ENCODE measurements at regions not wholly inside any gene's neighbourhood (a gene's known extent, or its start where the extent isn't known, plus 50 kb on each side); places are given as distances from the start of the nearest gene placed in this dataset.
"Not testable (repeated sequence)": the region's sequence is repeated elsewhere in the genome, so short reads cannot be mapped to it uniquely, and the experiment has no call there.

DNA sequence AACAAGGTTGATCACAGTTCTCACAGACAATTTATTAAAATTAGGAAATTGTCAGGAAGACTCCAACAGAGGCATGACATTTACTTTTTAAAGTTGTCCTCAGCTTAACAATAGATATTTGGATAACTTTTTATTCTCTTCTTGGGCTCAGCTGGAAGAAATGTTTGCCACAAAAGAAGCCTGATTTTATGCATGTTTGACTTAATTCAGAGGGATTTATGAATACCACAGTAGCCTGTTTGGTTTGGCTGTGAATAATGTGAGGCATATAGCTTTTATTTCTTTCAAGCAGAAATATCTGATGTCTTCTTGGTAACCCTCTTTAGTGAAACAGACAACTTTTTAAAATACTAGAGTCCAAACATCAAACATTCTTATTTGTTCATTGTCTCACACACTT is 1464.5 kb upstream of the SLC10A2 start:
- DNase-seq (ENCODE audit: low read depth), result no peak

DNA sequence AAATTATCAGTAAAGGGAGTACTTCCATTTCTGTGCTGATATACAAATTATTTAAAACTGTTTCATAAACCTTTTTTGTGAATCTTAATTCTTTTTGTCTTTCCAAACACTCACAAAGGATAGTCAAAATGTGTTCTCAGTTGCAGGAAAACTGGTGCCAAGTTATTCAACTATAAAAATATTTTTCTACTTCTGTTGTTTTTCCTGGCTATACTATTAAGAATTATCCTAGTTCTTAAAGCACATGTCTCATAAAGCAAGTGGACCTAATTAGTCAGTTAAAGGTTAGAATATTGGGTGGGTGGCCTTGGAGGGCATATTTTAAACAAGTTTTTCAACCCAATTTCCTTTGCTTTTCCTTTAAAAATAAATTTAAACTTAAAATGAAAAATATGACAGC is 1460.3 kb upstream of the SLC10A2 start:
- DNase-seq (ENCODE audit: low read depth), result no peak

DNA sequence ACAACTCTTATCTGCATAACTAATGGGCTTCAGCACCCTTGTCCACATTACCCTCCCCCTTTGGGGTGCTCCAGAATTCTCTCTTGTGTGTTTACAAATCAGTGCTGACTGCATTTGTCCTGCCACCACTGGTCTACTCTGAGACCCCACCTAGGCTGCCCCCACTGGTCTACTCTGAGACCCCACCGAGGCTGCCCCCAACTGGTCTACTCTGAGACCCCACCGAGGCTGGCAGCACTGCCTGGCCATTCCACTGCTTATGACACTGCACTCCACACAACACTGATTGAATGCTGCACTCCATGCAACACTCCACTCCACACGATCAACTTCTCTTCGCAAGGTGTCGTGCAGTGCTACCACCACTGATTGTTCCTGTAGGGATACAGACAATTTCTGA is 1459.2 kb upstream of the SLC10A2 start:
- no peak for DNase-seq (ENCODE audit: low read depth)

- no peak for DNase-seq (ENCODE audit: low read depth)
These were observed 1456.2 kb upstream of the SLC10A2 start for GRCh38 chr13:104522235-104523072.

DNA sequence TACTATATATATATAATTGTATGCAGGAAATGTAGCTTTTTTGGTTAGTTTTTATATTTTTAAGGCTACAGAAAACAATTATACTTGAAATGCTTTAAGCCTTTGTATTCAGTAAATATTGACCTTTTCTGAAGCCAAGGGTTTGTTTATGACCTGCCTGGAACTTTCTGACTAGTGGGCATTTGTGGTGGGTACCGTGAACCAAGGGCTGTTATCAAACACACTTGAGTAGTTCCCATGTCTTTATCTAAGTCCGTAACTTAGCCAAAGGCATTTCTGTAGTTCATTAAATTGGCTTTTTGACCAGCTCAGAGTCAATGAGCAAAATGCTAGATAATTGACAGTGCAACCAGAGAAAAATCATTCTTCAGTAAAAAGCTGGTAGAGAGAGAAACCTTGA is 1444.2 kb upstream of the SLC10A2 start:
- DNase-seq (ENCODE audit: low read depth), result no peak

GRCh38 chr13:104493502-104493901 is 1427.3 kb upstream of the SLC10A2 start:
- DNase-seq (ENCODE audit: low read depth), result not testable (repeated sequence)

DNA sequence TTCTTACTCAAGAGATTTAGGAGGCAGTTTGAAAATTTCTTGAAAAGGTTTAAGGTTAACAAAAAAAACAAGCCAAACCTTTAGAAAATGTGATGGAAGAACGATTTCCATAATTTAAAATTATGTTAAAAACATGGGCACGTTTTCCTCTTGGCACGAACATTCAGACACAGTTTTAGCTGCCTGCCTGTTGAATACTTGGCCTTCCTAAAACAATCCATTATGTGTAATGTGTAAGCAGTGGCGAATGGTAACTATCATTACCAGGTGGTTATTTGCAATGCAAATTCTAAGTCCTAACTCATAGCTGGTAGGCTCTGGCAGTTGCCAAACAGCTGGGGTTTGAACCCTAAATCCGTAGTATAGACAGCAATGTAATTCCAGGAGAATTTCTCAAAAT is 1425.7 kb upstream of the SLC10A2 start:
- DNase-seq (ENCODE audit: low read depth), result no peak

GRCh38 chr13:104487006-104487405 is 1420.8 kb upstream of the SLC10A2 start:
- no peak for DNase-seq (ENCODE audit: low read depth)

GRCh38 chr13:104485571-104485970 is 1419.4 kb upstream of the SLC10A2 start:
- DNase-seq (ENCODE audit: low read depth), result no peak

- DNase-seq (ENCODE audit: low read depth), result no peak
These were observed 1417.4 kb upstream of the SLC10A2 start for GRCh38 chr13:104483631-104484030.

DNA sequence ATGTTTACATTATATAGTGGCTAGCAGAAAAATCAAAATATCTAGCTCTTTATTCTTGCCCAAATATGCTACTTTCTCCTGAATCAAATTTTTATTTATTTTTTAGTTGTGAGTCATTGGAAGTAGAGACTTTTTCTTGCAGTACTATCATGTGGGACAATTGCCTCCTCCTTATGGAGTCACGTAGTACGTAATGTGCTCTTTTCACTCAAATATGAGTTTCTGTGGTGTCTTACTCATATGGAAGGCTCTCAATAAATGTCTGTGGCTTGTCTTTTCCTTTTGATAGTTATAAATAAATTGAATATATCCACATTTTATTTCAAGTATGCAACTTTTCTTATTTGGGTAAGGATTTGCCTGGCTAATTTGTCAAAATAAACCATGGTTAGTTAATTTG is 1411.0 kb upstream of the SLC10A2 start:
- no peak for DNase-seq (ENCODE audit: low read depth)

GRCh38 chr13:104473936-104474335 is 1407.7 kb upstream of the SLC10A2 start:
- no peak for DNase-seq (ENCODE audit: low read depth)

DNA sequence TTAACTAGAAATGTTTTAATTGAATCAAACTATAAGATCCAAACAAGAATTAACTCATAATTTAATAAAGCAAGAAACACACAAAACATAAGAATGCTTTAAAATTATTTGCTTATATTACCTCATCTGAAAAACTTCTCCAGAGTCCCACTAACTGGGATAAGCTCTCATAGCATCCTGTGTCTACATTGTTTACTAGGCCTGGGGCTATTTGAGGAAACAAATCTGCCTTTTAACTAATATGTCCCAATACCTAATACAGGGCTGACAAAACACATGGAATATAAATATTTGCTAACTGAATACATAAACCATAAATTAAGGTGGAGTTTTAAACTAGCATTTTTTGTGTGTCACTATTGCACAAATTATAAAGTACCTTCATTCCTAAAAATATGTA is 1399.8 kb upstream of the SLC10A2 start:
- no peak for DNase-seq (ENCODE audit: low read depth)

DNA sequence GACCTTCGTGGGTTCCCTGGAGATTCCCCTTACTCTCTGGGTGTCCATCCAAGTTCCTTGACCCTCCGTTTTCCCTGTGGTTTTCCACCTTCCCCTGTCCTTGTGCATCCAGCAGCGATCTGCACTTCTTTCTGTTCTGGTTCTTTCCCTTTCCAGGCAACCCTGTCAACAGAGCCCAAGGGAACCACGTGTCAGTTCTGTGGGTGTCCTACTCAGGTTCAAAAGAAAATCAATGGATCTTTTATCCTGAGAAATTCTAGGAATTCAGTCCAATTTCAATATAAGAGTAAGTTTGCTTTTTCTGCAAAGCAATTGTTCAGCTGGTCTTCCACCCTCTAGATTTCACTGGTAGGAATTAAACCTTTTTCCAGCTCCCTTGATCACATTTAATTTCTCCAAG is 1394.8 kb upstream of the SLC10A2 start:
- no peak for DNase-seq (ENCODE audit: low read depth)

GRCh38 chr13:104460554-104460953 is 1394.3 kb upstream of the SLC10A2 start:
- no peak for DNase-seq (ENCODE audit: low read depth)

GRCh38 chr13:104450006-104450405 is 1383.8 kb upstream of the SLC10A2 start:
- DNase-seq (ENCODE audit: low read depth), result no peak

DNA sequence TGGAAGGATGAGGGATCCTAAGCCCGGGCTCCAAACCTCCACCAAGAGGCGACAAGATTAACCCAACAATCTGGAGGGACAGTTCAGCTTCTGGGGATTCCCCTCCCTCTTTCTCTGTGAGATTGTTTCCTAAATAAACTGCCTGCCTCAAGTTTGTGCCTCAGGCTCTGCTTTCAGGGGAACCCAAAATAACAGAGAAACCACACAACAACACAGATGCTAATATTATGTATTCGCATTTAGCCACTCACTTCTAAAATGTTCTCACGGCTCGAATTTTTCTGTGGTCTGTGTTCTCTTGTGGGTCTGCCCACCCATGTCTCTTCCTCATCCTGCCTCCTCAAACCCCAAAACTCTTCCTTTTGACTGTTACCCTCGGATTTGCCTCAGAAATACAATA is 1381.1 kb upstream of the SLC10A2 start:
- no peak for DNase-seq (ENCODE audit: low read depth)

GRCh38 chr13:104442536-104442935 is 1376.3 kb upstream of the SLC10A2 start:
- no peak for DNase-seq (ENCODE audit: low read depth)

- DNase-seq (ENCODE audit: low read depth), result no peak
These were observed 1370.3 kb upstream of the SLC10A2 start for GRCh38 chr13:104436555-104436954.

GRCh38 chr13:104431895-104432294 is 1365.7 kb upstream of the SLC10A2 start:
- no peak for DNase-seq (ENCODE audit: low read depth)

DNA sequence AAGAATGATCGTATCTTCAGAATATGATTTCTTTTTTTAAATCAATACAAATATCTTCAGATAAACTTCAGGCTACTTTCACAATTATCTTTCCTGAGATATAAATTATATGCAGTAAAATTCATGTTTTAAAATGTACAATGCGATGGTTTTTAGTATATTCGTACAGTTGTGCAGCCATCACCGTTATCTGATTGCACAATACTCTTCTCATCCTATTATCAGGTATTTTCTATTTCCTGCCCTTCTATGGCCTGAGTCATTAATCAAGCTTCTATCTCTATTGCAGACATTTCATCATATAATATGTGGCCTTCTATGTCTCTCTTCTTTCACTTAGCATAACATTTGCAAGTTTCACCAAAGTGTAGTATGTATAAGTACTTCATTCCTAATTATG is 1360.2 kb upstream of the SLC10A2 start:
- DNase-seq (ENCODE audit: low read depth), result no peak

- no peak for DNase-seq (ENCODE audit: low read depth)
These were observed 1356.5 kb upstream of the SLC10A2 start for GRCh38 chr13:104422668-104423067.

- no peak for DNase-seq (ENCODE audit: low read depth)
These were observed 1350.8 kb upstream of the SLC10A2 start for GRCh38 chr13:104416973-104417372.

GRCh38 chr13:104414771-104415170 is 1348.6 kb upstream of the SLC10A2 start:
- no peak for DNase-seq (ENCODE audit: low read depth)
